ENCODE measurements at regions not wholly inside any gene's neighbourhood (a gene's known extent, or its start where the extent isn't known, plus 50 kb on each side); places are given as distances from the start of the nearest gene placed in this dataset.

- H3K4ac ChIP-seq (replicated peaks; ENCODE audit: insufficient read length, low read depth, low read length), result no peak overlapping the region
- H2BK5ac ChIP-seq (ENCODE audit: low read depth, low read length), result no peak overlapping the region
- ChIA-PET CTCF (ENCODE audit: partially characterized antibody) (interaction anchor here (0.7 kb wide), 1 partner anchor 77 kb away, joined by 3 read pairs; no protein-coding TSS in a partner anchor), POLR2A (ENCODE audit: partially characterized antibody) (no interaction called here)
- no peaks in the 10 kb centered on the region; a peak in 1 of 7 replicates for H3K27me3 ChIP-seq (replicated peaks in 1 of 4; ENCODE audit: control insufficient read depth in 3 of 4, extremely low read depth in 1 of 4, insufficient read depth in 3 of 4, low read length in 3 of 4)
- no peak overlapping the region for H2AK5ac ChIP-seq (ENCODE audit: low read depth, low read length)
- H3K4me2 ChIP-seq (ENCODE audit: insufficient read depth in 1 of 2, low read depth in 2 of 2, low read length in 2 of 2), result no peak overlapping the region
- H4K91ac ChIP-seq (replicated peaks; ENCODE audit: insufficient read length, low read length), result no peak overlapping the region
- H4K8ac ChIP-seq (ENCODE audit: extremely low read depth, insufficient read depth, low read length), result no peak overlapping the region
- no peak overlapping the region for H2AFZ ChIP-seq (ENCODE audit: low read length)
- H3K36me3 ChIP-seq (ENCODE audit: control insufficient read depth in 2 of 4, insufficient read depth in 4 of 4, low read length in 3 of 4), result no peaks in the 10 kb centered on the region
- no peak overlapping the region for H2BK15ac ChIP-seq (ENCODE audit: low read length)
- FAIRE-seq (no peak), DNase-seq (ENCODE audit: low read depth in 1 of 2, low spot score in 2 of 2) (no peak)
- no peaks in the 10 kb centered on the region for H3K9me3 ChIP-seq (ENCODE audit: insufficient read depth in 2 of 2, low read depth in 1 of 2, low read length in 1 of 2)
- WGBS, 2 experiments (ENCODE audit: extremely low coverage in 1 of 2, insufficient coverage in 1 of 2, insufficient read length in 1 of 2, insufficient replicate concordance in 2 of 2, low coverage in 1 of 2, low lambda C conversion rate in 2 of 2, missing lambda C conversion rate in 1 of 2), result 80% methylated on average over 4 of the region's 4 CpGs; no CpG with 5 or more reads in 1 of the 2 experiments
- no peak overlapping the region for H3K14ac ChIP-seq (ENCODE audit: insufficient read length)
- no peak overlapping the region for H3K27ac ChIP-seq (ENCODE audit: low read depth, low read length)
- H2BK12ac ChIP-seq (ENCODE audit: low read depth, low read length), result no peak overlapping the region
- H3K23ac ChIP-seq (ENCODE audit: insufficient read length), result no peak overlapping the region
- no peaks in the 10 kb centered on the region for H4K20me1 ChIP-seq (replicated peaks in 1 of 2; ENCODE audit: control insufficient read depth in 1 of 2, insufficient read depth in 2 of 2, low read length in 2 of 2)
- no peaks in the 10 kb centered on the region for H3K79me1 ChIP-seq (ENCODE audit: low read depth, low read length)
- H3K56ac ChIP-seq (replicated peaks; ENCODE audit: insufficient read length, low read depth, low read length), result no peak overlapping the region
- H4K5ac ChIP-seq (ENCODE audit: insufficient read length, low read depth, low read length), result no peak overlapping the region
- H2BK120ac ChIP-seq (replicated peaks; ENCODE audit: low read depth, low read length), result no peak overlapping the region
- no peaks in the 10 kb centered on the region; the same call in 1 of the 2 replicates for H3K23me2 ChIP-seq (ENCODE audit: low read depth, low read length)
- no peak overlapping the region for H3K9ac ChIP-seq (replicated peaks in 1 of 4; ENCODE audit: extremely low read depth in 1 of 4, low read depth in 3 of 4, low read length in 3 of 4)
- no peak overlapping the region for H2BK20ac ChIP-seq (ENCODE audit: low read length)
- H3K4me3 ChIP-seq (ENCODE audit: extremely low read depth in 1 of 4, insufficient read depth in 2 of 4, low read depth in 3 of 4, low read length in 4 of 4), result no peak overlapping the region
- no peak overlapping the region for H3K18ac ChIP-seq (ENCODE audit: extremely low read depth, low read length)
- H3K4me1 ChIP-seq (replicated peaks in 1 of 4; ENCODE audit: control insufficient read depth in 3 of 4, insufficient read depth in 4 of 4, low read length in 3 of 4), result peaks cover 0 to 12% (median 8%) of the 10 kb centered on the region in 4 experiments; a peak in 4 of 7 replicates
- no peaks in the 10 kb centered on the region for H3K79me2 ChIP-seq (ENCODE audit: control insufficient read depth in 1 of 2, insufficient read depth in 2 of 2, low read length in 2 of 2)
- no peak for TF ChIP-seq MAFK (IDR thresholded peaks at IDR 0.05; ENCODE audit: low read depth, low read length)
- TF ChIP-seq TEAD4 (IDR thresholded peaks at IDR 0.05; ENCODE audit: low read depth, low read length), result no peak
Measured at GRCh38 chr10:25849988-25850387, 84.0 kb upstream of the MYO3A start.
